Esophagus squamous epithelium (tissue), 5 donors: ENCODE measurements at regions not wholly inside any gene's neighbourhood (a gene's known extent, or its start where the extent isn't known, plus 50 kb on each side); places are given as distances from the start of the nearest gene placed in this dataset.

Experiments
- DNase-seq: peaks from one replicate; lab custom pipeline; 2025; lab: John Stamatoyannopoulos, UW
- H3K27ac ChIP-seq, 4 donors: fragments of 200-600 bp; sonication (generic); one replicate each; pipeline ENCODE4 v1.5.1; 2016 to 2019; ENCODE audit warnings: mild to moderate bottlenecking in 1 of 4
- H3K27me3 ChIP-seq, 4 donors: fragments of 200-600 bp; sonication (generic); 1 replicate in 3 of 4; 2 replicates in 1 of 4; pipeline versions ENCODE4 v1.5.1 to v1.6.0; 2017 to 2021; ENCODE audit warnings: antibody characterized with exemption in 1 of 4
- H3K36me3 ChIP-seq, 3 donors: fragments of 200-600 bp; sonication (generic); one replicate each; pipeline ENCODE4 v1.5.1; 2016 to 2019
- H3K4me1 ChIP-seq, 3 donors: fragments of 200-600 bp; sonication (generic); one replicate each; pipeline ENCODE4 v1.5.1; 2017 to 2019
- H3K4me3 ChIP-seq, 4 donors: fragments of 200-600 bp; sonication (generic); 1 replicate in 3 of 4; 2 replicates in 1 of 4; pipeline ENCODE4 v1.5.1; 2016 to 2019; ENCODE audit warnings: mild to moderate bottlenecking in 2 of 4, moderate library complexity in 1 of 4
- H3K9me3 ChIP-seq, 3 donors: fragments of 200-600 bp; sonication (generic); one replicate each; pipeline ENCODE4 v1.5.1; 2016 to 2019
- POLR2A ChIP-seq, 4 donors: fragments of 450-650 bp; IDR thresholded peaks; one replicate each; pipeline ENCODE4 v1.6.1; 2017; ENCODE audit warnings: antibody characterized with exemption in 4 of 4, mild to moderate bottlenecking in 4 of 4, moderate library complexity in 3 of 4
- WGBS, 2 donors: methylation state at CpG; one replicate each; pipeline ENCODE4 v1.1.5; 2018; 5-methylcytosine and 5-hydroxymethylcytosine counted together
- intact Hi-C: fragments of 100-400 bp; cut with DNase I; formaldehyde crosslinking; loops from one replicate; pipeline ENCODE4 v1.15.0; 2022
- TF ChIP-seq, protein P1 (sequence below), 6 experiments: fragments of 450-650 bp in 4 of 6; fragments of 200-600 bp in 2 of 6; sonication (generic) in 2 of 6; IDR thresholded peaks; one replicate each; pipeline ENCODE4 v1.5.1; 2016 to 2019; ENCODE audit warnings: antibody characterized with exemption in 6 of 6, mild to moderate bottlenecking in 4 of 6, moderate library complexity in 4 of 6
- donor health status: DM: yes; HTN: yes; CAD: no.

GRCh38 chr4:162715401-162715800 lies 451.3 kb downstream of the NAF1 start:
- Histone ChIP-seq H3K9me3 (no peaks in the 10 kb centered on the region), H3K36me3 (no peaks in the 10 kb centered on the region), H3K4me1 (no peaks in the 10 kb centered on the region), H3K4me3 (no peak overlapping the region), H3K27me3 (no peaks in the 10 kb centered on the region), H3K27ac (no peak overlapping the region)
- TF ChIP-seq, protein P1, sequence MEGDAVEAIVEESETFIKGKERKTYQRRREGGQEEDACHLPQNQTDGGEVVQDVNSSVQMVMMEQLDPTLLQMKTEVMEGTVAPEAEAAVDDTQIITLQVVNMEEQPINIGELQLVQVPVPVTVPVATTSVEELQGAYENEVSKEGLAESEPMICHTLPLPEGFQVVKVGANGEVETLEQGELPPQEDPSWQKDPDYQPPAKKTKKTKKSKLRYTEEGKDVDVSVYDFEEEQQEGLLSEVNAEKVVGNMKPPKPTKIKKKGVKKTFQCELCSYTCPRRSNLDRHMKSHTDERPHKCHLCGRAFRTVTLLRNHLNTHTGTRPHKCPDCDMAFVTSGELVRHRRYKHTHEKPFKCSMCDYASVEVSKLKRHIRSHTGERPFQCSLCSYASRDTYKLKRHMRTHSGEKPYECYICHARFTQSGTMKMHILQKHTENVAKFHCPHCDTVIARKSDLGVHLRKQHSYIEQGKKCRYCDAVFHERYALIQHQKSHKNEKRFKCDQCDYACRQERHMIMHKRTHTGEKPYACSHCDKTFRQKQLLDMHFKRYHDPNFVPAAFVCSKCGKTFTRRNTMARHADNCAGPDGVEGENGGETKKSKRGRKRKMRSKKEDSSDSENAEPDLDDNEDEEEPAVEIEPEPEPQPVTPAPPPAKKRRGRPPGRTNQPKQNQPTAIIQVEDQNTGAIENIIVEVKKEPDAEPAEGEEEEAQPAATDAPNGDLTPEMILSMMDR (IDR thresholded peaks at IDR 0.05): no peak
- TF ChIP-seq POLR2A (IDR thresholded peaks at IDR 0.05): no peak
- WGBS, 2 donors: 83 to 84% methylated on average over 3 of the region's 3 CpGs
- no peak for DNase-seq
- intact Hi-C loops: no loop called here

- no peaks in the 10 kb centered on the region for H3K4me1 ChIP-seq
- TF ChIP-seq POLR2A (IDR thresholded peaks at IDR 0.05): no peak
- TF ChIP-seq, protein P1 (IDR thresholded peaks at IDR 0.05): no peak
- no peak overlapping the region for H3K4me3 ChIP-seq
- DNase-seq: no peak
- no peaks in the 10 kb centered on the region for H3K9me3 ChIP-seq
- no peaks in the 10 kb centered on the region for H3K27me3 ChIP-seq
- H3K36me3 ChIP-seq: no peaks in the 10 kb centered on the region
- no peak overlapping the region for H3K27ac ChIP-seq
- intact Hi-C loops: no loop called here
Measured at GRCh38 chr4:162707962-162708361, 458.7 kb downstream of the NAF1 start.

DNA sequence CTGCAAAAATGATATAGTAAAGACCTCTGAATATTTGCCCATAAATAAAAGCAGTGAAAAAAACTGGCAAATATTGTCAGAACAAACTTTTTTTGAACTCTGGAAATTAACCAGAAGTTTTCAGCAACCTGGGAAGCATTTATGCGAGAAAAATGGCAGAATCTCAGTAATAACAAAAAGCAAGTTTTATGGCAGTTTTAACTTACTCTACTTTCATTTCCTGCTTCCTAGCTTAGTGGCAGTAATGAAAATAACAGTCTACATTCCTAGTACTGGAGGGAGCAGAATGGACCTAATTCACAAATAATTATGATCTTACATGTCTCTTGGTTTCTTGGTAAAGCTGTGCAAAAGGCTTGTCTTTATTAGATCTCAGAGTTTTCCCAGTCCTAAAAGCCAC lies 460.1 kb downstream of the NAF1 start:
- Histone ChIP-seq H3K9me3 (no peaks in the 10 kb centered on the region), H3K36me3 (no peaks in the 10 kb centered on the region), H3K4me1 (no peaks in the 10 kb centered on the region), H3K27ac (no peak overlapping the region), H3K27me3 (no peaks in the 10 kb centered on the region), H3K4me3 (no peak overlapping the region)
- intact Hi-C loops: no loop called here
- DNase-seq: no peak
- TF ChIP-seq, protein P1 (IDR thresholded peaks at IDR 0.05): no peak
- no peak for TF ChIP-seq POLR2A (IDR thresholded peaks at IDR 0.05)
- 77 to 88% methylated on average over 1 of the region's 1 CpG for WGBS, 2 donors

- 47 to 70% methylated on average over 1 of the region's 1 CpG for WGBS, 2 donors
- H3K27ac ChIP-seq: no peak overlapping the region
- H3K4me3 ChIP-seq: no peak overlapping the region
- TF ChIP-seq, protein P1 (IDR thresholded peaks at IDR 0.05): no peak
- no peak for TF ChIP-seq POLR2A (IDR thresholded peaks at IDR 0.05)
- no peaks in the 10 kb centered on the region for H3K27me3 ChIP-seq
- no peaks in the 10 kb centered on the region for H3K36me3 ChIP-seq
- DNase-seq: no peak
- H3K9me3 ChIP-seq: no peaks in the 10 kb centered on the region
- no peaks in the 10 kb centered on the region for H3K4me1 ChIP-seq
- intact Hi-C loops: no loop called here
Measured at GRCh38 chr4:162706051-162706450, 460.6 kb downstream of the NAF1 start.

DNA sequence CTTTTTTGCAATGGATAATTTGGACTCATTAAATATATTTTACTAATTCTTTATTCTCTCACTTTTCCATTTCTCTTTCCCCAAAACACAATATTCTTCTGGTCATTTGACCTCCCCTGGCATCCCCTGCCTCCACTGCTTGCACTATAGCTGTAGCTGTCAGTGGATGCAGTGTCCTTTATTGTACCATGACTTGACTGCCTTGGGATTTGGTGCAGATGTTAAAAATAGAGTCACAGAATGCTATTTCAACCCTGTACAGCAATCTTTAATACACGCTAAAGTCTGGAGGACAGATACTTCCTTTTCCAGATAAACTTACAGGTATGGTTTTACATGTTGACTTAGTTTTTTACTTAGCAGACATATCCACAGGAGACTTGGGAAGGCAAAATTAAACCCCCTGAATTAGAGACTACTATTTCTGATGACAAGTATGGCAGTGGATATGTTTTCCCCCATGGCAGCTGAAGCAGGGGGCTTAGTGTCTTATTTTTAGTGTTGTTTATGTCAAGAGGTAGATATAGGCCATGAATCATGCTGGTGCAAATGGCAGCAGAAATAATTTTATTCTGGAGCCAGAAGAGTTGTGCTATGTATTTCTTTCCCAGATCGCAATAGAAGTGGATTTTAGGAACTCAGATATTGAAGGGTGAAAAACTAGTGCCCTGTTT lies 461.4 kb downstream of the NAF1 start:
- WGBS, 2 donors: 73 to 92% methylated on average over 2 of the region's 2 CpGs

More for the DNA sequence above, 461.4 kb downstream of the NAF1 start:
- Histone ChIP-seq H3K36me3 (no peaks in the 10 kb centered on the region), H3K4me1 (no peaks in the 10 kb centered on the region), H3K9me3 (no peaks in the 10 kb centered on the region), H3K4me3 (no peak overlapping the region), H3K27me3 (no peaks in the 10 kb centered on the region), H3K27ac (no peak overlapping the region)
- no peak for DNase-seq
- intact Hi-C loops: no loop called here
- TF ChIP-seq, protein P1 (IDR thresholded peaks at IDR 0.05): no peak
- TF ChIP-seq POLR2A (IDR thresholded peaks at IDR 0.05): no peak
